Epithelial cell of esophagus (primary cell): ENCODE measurements at regions not wholly inside any gene's neighbourhood (a gene's known extent, or its start where the extent isn't known, plus 50 kb on each side); places are given as distances from the start of the nearest gene placed in this dataset.
"Not testable (repeated sequence)": the region's sequence is repeated elsewhere in the genome, so short reads cannot be mapped to it uniquely, and the experiment has no call there.

Source experiments
- DNase-seq: peaks from one replicate; pipeline ENCODE4 v3.0.0; 2010; ENCODE audit warnings: low read depth
- H3K4me3 ChIP-seq: 2 replicates; pipeline ENCODE4 v1.5.1; 2011; ENCODE audit warnings: mild to moderate bottlenecking, low read length, control low read depth

GRCh38 chr1:206310948-206311347 lies 107.6 kb downstream of the SRGAP2 start:
- H3K4me3 ChIP-seq, DNase-seq: not testable (repeated sequence)

GRCh38 chr1:206311611-206312273 lies 108.4 kb downstream of the SRGAP2 start:
- not testable (repeated sequence) for DNase-seq

GRCh38 chr1:206312274-206312665 lies 108.9 kb downstream of the SRGAP2 start:
- DNase-seq, H3K4me3 ChIP-seq: not testable (repeated sequence)

More at GRCh38 chr1:206311611-206312273, 108.4 kb downstream of the SRGAP2 start:
- H3K4me3 ChIP-seq = not testable (repeated sequence)

GRCh38 chr1:206314951-206315636 lies 111.8 kb downstream of the SRGAP2 start:
- DNase-seq, H3K4me3 ChIP-seq: not testable (repeated sequence)

- not testable (repeated sequence) for H3K4me3 ChIP-seq, DNase-seq
These were observed 113.6 kb downstream of the SRGAP2 start for GRCh38 chr1:206316901-206317300.

GRCh38 chr1:206317878-206318514 lies 114.7 kb downstream of the SRGAP2 start:
- DNase-seq = peak; percentile 0
- H3K4me3 ChIP-seq = not testable (repeated sequence)

GRCh38 chr1:206320227-206320626 lies 116.9 kb downstream of the SRGAP2 start:
- not testable (repeated sequence) for H3K4me3 ChIP-seq

GRCh38 chr1:206326159-206326939 lies 123.0 kb downstream of the SRGAP2 start:
- not testable (repeated sequence) for DNase-seq, H3K4me3 ChIP-seq

More at GRCh38 chr1:206320227-206320626, 116.9 kb downstream of the SRGAP2 start:
- DNase-seq = not testable (repeated sequence)

GRCh38 chr1:206331597-206331996 lies 128.3 kb downstream of the SRGAP2 start:
- not testable (repeated sequence) for H3K4me3 ChIP-seq, DNase-seq

- not testable (repeated sequence) for H3K4me3 ChIP-seq, DNase-seq
These were observed 130.0 kb downstream of the SRGAP2 start for GRCh38 chr1:206333316-206333715.

- DNase-seq, H3K4me3 ChIP-seq: not testable (repeated sequence)
These were observed 130.6 kb downstream of the SRGAP2 start for GRCh38 chr1:206333897-206334296.

GRCh38 chr1:206334481-206334880 lies 131.1 kb downstream of the SRGAP2 start:
- peak; percentile 0 for DNase-seq
- not testable (repeated sequence) for H3K4me3 ChIP-seq

GRCh38 chr1:206335162-206335561 lies 131.8 kb downstream of the SRGAP2 start:
- not testable (repeated sequence) for DNase-seq

GRCh38 chr1:206335875-206336846 lies 132.8 kb downstream of the SRGAP2 start:
- not testable (repeated sequence) for DNase-seq, H3K4me3 ChIP-seq

More at GRCh38 chr1:206335162-206335561, 131.8 kb downstream of the SRGAP2 start:
- H3K4me3 ChIP-seq = not testable (repeated sequence)

- H3K4me3 ChIP-seq = not testable (repeated sequence)
- DNase-seq = peak; percentile 0
These were observed 133.3 kb upstream of the IKBKE start for GRCh38 chr1:206337024-206337423.

GRCh38 chr1:206350493-206351275 lies 119.6 kb upstream of the IKBKE start:
- H3K4me3 ChIP-seq, DNase-seq: not testable (repeated sequence)

- not testable (repeated sequence) for H3K4me3 ChIP-seq, DNase-seq
These were observed 118.8 kb upstream of the IKBKE start for GRCh38 chr1:206351276-206352052.
